BE2C (cell line): ENCODE measurements at regions not wholly inside any gene's neighbourhood (a gene's known extent, or its start where the extent isn't known, plus 50 kb on each side); places are given as distances from the start of the nearest gene placed in this dataset.

Source experiments
- DNase-seq: peaks from one replicate; pipeline ENCODE4 v3.0.0-alpha.2; 2020
- H3K27me3 ChIP-seq: fragments of 250-450 bp; sonication (Bioruptor Pico); 2 replicates; pipeline ENCODE4 v1.5.1; 2020; ENCODE audit warnings: mild to moderate bottlenecking
- H3K36me3 ChIP-seq: fragments of 250-450 bp; sonication (Bioruptor Pico); 2 replicates; pipeline ENCODE4 v1.5.1; 2020; ENCODE audit warnings: mild to moderate bottlenecking
- H3K4me1 ChIP-seq: fragments of 250-450 bp; sonication (Bioruptor Pico); 2 replicates; pipeline ENCODE4 v1.5.1; 2020
- H3K4me3 ChIP-seq: 2 replicates; pipeline ENCODE4 v1.5.1; 2011; ENCODE audit warnings: low read depth, low read length
- H3K9me3 ChIP-seq: fragments of 250-450 bp; sonication (Bioruptor Pico); 2 replicates; pipeline ENCODE4 v1.5.1; 2020
- TF ChIP-seq, protein P1 (sequence below): IDR thresholded peaks from 2 replicates; pipeline ENCODE4 v1.5.1; 2012; ENCODE audit warnings: mild to moderate bottlenecking, low read depth, low read length

DNA sequence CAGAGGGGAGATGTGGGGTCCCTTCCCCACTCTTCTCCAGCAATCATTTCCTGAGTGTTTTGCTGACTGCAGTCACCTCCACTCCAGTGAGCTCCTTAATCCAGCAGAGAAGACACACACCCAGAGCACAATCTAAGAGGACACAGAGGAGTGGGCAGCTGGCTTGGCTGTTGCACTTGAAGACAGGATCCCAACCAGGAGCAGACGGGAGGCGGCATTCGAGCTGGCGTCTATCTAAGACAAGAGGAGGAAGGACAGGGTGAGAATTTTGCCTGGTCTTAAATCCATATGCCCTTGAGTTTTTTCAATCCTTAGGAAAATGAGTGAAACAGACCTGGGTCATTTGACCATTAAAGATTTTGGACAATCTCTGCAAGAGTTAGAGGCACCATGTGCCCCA, 56.1 kb upstream of the SIM2 start:
- Histone ChIP-seq H3K4me3 (no peak overlapping the region), H3K9me3 (no peaks in the 10 kb centered on the region), H3K27me3 (no peaks in the 10 kb centered on the region; the same call in 1 of the 2 replicates), H3K36me3 (no peaks in the 10 kb centered on the region), H3K4me1 (no peaks in the 10 kb centered on the region)
- TF ChIP-seq, protein P1, sequence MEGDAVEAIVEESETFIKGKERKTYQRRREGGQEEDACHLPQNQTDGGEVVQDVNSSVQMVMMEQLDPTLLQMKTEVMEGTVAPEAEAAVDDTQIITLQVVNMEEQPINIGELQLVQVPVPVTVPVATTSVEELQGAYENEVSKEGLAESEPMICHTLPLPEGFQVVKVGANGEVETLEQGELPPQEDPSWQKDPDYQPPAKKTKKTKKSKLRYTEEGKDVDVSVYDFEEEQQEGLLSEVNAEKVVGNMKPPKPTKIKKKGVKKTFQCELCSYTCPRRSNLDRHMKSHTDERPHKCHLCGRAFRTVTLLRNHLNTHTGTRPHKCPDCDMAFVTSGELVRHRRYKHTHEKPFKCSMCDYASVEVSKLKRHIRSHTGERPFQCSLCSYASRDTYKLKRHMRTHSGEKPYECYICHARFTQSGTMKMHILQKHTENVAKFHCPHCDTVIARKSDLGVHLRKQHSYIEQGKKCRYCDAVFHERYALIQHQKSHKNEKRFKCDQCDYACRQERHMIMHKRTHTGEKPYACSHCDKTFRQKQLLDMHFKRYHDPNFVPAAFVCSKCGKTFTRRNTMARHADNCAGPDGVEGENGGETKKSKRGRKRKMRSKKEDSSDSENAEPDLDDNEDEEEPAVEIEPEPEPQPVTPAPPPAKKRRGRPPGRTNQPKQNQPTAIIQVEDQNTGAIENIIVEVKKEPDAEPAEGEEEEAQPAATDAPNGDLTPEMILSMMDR: no peak
- no peak for DNase-seq

DNA sequence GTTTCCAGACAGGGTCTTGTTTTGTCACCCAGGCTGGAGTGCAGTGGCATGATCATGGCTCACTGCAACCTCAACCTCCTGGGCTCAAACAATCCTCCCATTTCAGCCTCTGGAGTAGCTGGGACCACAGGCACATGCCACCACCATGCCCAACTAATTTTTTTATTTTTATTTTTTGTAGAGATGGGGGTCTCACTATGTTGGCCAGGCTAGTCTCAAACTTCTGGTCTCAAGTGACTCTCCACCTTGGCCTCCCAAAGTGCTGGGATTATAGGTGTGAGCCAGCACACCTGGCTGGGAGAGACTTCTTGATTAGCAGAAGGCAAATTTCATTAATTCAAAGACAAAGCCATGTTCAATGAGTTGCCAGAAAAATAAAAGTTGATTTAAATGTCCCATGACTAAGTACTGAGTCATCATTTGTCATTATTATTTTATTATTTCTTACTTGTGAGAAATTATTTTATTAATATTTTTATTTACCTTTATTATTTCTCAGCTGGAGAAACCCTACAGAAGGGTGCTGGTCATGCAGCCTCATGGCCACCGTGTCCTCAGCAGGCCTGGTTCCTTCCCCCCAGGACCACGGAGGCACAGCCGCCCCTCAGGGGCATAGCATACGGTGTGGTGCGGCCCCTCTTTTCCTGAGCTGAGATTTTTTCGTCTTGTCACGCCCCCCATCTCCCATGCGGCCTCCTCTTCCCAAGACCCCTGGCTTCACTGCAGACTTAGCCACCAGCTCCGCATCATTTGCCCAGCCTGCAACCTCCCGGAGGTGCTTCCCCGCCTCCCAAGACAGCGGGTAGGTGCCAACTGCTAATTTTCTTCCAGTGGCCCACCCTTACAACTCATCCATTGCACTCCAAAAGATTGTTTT, 55.3 kb upstream of the SIM2 start:
- H3K36me3 ChIP-seq: no peaks in the 10 kb centered on the region
- H3K27me3 ChIP-seq: no peaks in the 10 kb centered on the region; the same call in 1 of the 2 replicates
- no peak overlapping the region for H3K4me3 ChIP-seq
- H3K4me1 ChIP-seq: no peaks in the 10 kb centered on the region
- TF ChIP-seq, protein P1: no peak
- DNase-seq: no peak
- no peaks in the 10 kb centered on the region for H3K9me3 ChIP-seq

DNA sequence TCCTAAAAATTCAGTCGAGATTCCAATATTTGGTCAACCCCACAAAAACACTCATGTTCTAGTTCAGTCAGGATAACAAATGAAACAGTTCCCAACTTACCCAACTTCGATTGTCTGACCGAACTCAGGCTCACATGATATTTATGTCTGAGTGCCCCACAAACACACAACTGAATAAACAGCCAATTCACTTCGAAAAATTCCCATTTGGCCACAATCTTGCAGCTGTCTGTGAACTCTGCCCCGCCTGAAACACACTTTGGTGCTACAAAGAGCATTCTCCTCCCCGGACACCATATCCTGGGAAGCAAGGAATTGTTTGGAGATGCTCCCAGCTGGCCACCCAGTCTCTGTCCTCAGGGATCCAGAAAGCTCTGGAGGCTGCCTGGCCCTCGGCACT, 52.9 kb upstream of the SIM2 start:
- TF ChIP-seq, protein P1: no peak
- no peaks in the 10 kb centered on the region for H3K9me3 ChIP-seq
- no peaks in the 10 kb centered on the region for H3K4me1 ChIP-seq
- H3K36me3 ChIP-seq: no peaks in the 10 kb centered on the region
- H3K4me3 ChIP-seq: no peak overlapping the region
- no peak for DNase-seq
- H3K27me3 ChIP-seq: no peaks in the 10 kb centered on the region; the same call in 1 of the 2 replicates

DNA sequence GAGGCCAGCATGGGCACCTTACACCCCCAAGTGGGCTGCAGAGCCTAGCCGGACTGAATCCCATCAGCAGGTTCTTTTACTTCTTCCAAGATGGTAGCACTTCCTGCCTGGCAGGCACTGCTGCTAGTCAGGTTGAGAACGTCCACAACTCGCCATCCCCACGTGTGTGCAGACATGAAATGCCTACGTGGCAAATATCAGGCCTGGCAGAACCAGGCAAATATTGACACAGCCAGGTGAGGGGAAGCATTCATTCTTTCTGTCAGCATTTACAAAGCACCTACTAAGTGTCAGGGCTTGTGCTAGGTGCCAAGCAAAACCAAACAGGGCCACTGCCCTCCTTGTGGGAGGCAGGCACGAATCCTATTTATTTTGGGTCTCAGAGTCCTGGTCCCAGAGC, 52.3 kb upstream of the SIM2 start:
- H3K4me1 ChIP-seq: no peaks in the 10 kb centered on the region
- H3K36me3 ChIP-seq: no peaks in the 10 kb centered on the region
- H3K27me3 ChIP-seq: no peaks in the 10 kb centered on the region; the same call in 1 of the 2 replicates
- H3K9me3 ChIP-seq: no peaks in the 10 kb centered on the region
- DNase-seq: no peak
- no peak overlapping the region for H3K4me3 ChIP-seq
- TF ChIP-seq, protein P1: no peak

DNA sequence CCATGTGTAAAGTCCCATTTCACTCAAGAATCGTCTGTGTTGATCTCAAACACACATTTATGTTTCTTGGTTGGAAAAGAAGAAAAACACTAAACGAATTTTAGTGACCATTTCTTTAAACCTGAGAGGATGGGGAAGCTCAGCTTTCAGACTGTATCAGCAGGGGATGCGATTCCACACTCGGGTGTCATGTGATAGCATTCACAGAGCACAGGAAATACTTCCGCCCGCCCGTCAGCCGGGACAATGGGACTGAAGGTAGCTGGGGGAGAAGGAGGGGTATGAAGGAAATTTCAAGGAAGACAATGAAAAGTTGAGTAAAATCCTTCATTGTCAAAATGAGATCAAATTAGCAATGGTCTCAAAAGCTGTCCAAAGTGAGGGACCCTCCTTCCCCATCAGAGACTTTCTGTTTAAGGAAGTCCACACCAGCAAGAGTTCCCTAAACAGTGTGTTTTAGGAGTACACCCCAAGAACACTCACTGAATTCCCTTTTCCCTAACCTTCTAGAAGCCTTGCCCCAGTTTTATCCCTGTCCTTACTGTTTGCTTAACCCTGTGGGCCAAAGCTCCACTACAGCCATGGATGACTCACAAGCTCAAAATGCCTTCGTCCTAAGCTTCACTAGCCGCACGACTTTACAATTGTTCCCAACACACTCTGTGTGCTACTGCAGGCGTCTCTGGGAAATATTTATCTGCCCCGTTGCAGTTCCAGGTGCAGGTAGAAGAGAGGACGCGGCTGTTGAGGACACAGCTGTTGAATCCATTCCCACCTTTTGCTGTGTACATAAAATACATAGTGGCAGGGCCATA, 51.4 kb upstream of the SIM2 start:
- Histone ChIP-seq H3K4me3 (no peak overlapping the region), H3K27me3 (no peaks in the 10 kb centered on the region; the same call in 1 of the 2 replicates), H3K9me3 (no peaks in the 10 kb centered on the region), H3K4me1 (no peaks in the 10 kb centered on the region), H3K36me3 (no peaks in the 10 kb centered on the region)
- TF ChIP-seq, protein P1: no peak
- no peak for DNase-seq
